Prostate gland (tissue), 2 donors: ENCODE measurements at regions not wholly inside any gene's neighbourhood (a gene's known extent, or its start where the extent isn't known, plus 50 kb on each side); places are given as distances from the start of the nearest gene placed in this dataset.

Experiments used
- CTCF ChIP-seq, 4 experiments: fragments of 200-600 bp in 2 of 4; fragments of 450-650 bp in 2 of 4; sonication (generic) in 2 of 4; IDR thresholded peaks; 1 replicate in 3 of 4; 2 replicates in 1 of 4; pipeline ENCODE4 v1.5.1; 2016 to 2019; ENCODE audit warnings: antibody characterized with exemption in 4 of 4, mild to moderate bottlenecking in 2 of 4, moderate library complexity in 2 of 4
- POLR2A ChIP-seq: fragments of 450-650 bp; IDR thresholded peaks from one replicate; pipeline ENCODE4 v1.6.1; 2016; ENCODE audit warnings: antibody characterized with exemption, mild to moderate bottlenecking

GRCh38 chrX:46117234-46117633, 428.0 kb downstream of the ZNF674 start:
- no peak for TF ChIP-seq CTCF (IDR thresholded peaks at IDR 0.05)
- no peak for TF ChIP-seq POLR2A
